Renal cortex interstitium (tissue), 11 donors: ENCODE measurements at regions not wholly inside any gene's neighbourhood (a gene's known extent, or its start where the extent isn't known, plus 50 kb on each side); places are given as distances from the start of the nearest gene placed in this dataset.

Experiments
- DNase-seq, 11 donors: peaks; one replicate each; pipeline ENCODE4 v3.0.0-alpha.2; 2013; ENCODE audit warnings: low read depth in 9 of 11, low spot score in 4 of 11; ENCODE audit errors: extremely low read depth in 1 of 11

- DNase-seq: no peak
Observed at GRCh38 chr15:53320816-53321215, 438.6 kb downstream of the WDR72 start.

- no peak for DNase-seq
Observed at GRCh38 chr15:53312707-53313106, 446.8 kb downstream of the WDR72 start.

DNA sequence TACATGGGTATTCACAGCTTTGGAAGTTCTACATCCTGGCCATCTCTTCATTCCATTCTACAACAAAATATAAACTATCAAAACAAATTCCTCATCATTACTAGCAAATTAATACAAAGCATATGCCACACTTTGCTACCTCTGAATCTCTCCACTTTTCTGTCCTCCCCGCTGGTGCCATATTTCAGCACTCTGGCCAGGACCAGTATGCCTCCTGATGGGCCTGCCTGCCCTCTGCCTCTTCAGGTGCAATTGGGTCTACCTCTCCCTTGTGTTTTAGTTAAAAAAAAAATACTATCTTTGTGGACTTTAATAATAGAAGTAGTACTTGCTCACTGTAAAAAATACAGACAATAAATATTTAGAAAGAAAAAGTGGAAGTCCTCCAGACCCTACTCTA is 448.8 kb downstream of the WDR72 start:
- no peak for DNase-seq

DNA sequence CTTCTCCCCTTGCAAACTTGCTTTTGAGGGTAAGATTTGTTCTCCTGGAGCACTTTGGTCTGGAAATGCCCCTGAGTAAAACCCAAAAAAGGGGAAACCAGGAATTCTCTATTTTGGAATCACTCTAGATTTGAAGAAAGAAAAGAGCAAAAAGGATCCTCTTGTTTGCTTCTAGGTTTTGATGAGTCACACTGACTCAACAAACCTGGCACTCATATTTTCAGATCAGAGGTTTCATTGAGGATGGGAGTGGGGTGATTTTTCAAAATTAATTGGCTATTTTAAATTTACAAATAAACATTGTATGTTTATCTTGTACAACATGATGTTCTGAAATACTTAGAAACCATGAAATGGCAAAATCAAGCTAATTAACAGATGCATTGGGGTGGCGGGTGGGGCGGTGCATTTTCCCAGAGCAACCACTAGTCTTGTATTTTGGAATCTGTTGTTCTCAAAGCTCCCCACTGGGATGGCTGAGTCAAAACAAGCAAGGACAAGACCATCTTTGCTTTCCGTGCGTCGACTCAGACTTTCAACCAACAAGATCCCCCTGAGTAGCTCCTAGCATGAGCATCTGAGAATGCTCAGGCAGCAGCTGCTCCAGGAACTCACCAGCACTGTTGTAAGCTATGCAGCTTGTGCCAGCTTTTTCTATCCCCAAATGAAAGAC is 451.4 kb downstream of the WDR72 start:
- DNase-seq: no peak

GRCh38 chr15:53305554-53305953 is 453.9 kb downstream of the WDR72 start:
- no peak for DNase-seq

DNA sequence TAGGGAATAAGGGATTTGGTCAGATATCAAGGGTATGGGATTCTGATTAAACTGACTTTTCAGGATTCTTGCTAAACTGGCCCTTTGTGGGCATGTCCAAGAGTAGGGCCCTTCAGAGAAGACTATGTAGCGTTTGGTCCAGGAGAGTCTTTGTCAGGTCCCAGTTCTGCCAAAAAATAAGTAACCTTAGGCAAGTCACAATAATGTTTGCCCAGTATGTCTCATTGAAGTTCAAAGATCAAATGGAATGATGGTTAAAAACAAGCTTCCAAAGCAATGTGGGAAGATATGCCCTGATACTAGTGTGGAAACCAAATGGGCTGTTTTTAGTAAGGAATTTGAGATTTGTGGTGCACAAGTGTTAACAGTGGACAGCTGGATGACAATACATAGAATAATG is 454.4 kb downstream of the WDR72 start:
- DNase-seq: no peak

GRCh38 chr15:53297828-53298227 is 461.6 kb downstream of the WDR72 start:
- no peak for DNase-seq

DNA sequence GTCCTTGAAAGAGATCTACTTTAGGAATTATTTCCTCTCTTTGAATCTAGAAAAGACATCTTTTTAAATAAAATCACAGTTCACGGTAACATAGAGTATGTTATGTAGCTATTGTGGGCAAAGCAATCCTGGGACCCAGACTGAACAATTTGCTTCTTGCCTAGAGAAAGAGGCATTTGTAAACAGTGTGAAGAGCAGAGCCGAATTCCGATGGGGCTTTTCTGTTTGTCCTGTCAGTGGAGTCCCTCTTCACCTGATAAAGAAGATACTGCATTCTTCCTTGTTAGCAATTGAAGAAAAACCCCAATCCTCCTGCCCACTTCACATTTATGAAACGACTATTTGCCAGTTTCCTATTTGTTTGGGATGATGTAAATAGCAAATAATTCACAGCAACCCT is 462.9 kb downstream of the WDR72 start:
- no peak for DNase-seq

- no peak for DNase-seq
Observed at GRCh38 chr15:53295574-53295973, 463.9 kb downstream of the WDR72 start.

DNA sequence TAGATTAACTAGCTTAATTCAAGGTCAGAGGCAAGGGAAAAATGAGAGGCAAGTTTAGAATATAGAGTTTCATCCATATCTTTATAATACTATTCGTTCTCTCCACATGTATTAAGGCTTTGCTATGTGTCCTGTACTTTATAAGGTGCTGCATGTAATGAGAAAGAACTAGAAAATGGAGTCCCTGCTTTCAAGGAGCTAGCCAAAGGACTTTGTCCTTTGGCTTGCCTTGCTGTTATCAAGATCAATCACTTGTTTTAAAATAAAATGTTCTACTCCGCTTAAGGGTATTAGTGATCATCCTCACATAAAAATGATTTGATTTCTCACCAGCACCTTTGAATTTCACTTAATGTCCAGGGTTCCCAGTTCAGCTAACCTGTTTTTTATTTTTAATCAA is 470.9 kb downstream of the WDR72 start:
- DNase-seq: no peak

GRCh38 chr15:53274630-53275029 is 484.5 kb upstream of the ONECUT1 start:
- DNase-seq: no peak

DNA sequence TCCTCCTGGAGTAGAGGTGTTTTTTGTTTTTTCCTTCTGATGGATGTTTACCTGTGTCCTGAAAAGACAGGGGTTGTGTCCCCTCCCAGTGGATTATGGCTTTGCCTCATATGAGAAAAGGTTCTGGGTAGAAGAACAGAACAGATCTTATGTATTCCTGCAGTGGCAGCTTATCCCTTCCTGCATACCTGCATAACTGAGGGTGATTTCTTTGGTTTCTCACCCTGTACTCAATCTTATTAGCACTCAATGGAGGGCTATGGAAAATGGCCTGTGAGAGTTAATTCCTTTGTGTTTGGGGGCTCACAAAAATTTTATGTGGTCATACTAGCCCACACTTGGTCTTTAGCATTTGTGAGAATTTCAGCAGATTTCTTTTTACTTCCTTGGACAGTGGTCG is 482.0 kb upstream of the ONECUT1 start:
- no peak for DNase-seq

- DNase-seq: no peak
Observed at GRCh38 chr15:53266176-53266575, 476.0 kb upstream of the ONECUT1 start.

- DNase-seq: no peak
Observed at GRCh38 chr15:53260647-53261046, 470.5 kb upstream of the ONECUT1 start.

GRCh38 chr15:53256457-53256856 is 466.3 kb upstream of the ONECUT1 start:
- no peak for DNase-seq

DNA sequence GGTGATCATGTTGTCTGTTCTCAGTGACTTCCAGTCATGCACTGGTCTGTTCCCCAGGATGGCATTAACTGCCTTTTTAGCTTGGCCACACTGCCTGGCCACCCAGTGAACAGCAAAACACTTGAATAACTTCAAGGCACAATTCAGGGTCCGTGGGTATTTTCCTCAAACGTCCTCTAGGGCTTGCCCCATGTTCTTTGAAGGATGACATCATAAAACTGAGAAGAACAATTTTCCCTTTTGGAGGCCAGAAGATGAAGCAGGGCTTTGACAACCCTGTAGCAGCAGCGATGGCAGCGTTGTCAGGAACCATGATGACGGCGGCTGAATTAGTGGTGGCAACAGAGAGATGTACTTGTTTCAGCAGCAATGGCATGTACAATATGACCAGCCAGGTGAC is 465.9 kb upstream of the ONECUT1 start:
- no peak for DNase-seq

DNA sequence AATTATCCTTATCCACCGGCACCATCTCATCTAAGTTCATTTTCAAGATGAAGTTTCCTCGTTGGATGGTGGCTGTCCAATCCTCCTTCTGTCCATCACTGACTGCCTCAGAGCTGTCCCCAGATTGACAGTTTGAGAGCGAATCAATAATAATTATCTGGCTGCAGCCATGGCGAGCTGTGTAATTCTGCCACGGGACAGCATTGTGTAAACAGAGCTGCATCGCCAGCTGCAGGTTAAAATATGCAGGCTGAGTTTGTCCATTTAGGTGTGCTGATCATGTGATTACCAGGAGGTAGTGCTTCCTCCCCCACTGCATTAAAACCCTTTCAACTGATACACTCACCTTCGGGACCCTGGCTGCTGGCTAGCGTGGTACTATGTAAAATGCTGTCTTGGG is 461.9 kb upstream of the ONECUT1 start:
- DNase-seq: no peak

DNA sequence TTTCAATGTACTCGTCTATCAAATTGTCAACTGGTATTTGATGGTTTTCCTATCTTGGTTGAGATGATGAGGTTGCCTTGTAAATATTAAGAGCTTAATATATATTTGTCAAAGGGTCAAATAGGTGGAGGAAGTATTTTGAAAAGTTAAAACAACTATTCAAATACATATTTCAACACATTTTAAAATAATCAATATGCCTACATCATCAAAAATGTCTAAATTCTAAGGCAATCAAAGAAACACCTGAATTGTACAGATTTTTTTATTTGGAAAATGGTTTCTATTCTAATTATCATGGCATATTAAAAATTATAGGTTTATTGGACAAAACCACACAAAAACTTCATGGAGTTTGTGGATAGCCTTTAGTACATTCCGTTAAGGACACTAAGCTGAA is 461.4 kb upstream of the ONECUT1 start:
- no peak for DNase-seq

GRCh38 chr15:53247041-53247708 is 457.0 kb upstream of the ONECUT1 start:
- DNase-seq: no peak

GRCh38 chr15:53246404-53246803 is 456.3 kb upstream of the ONECUT1 start:
- DNase-seq: no peak

DNA sequence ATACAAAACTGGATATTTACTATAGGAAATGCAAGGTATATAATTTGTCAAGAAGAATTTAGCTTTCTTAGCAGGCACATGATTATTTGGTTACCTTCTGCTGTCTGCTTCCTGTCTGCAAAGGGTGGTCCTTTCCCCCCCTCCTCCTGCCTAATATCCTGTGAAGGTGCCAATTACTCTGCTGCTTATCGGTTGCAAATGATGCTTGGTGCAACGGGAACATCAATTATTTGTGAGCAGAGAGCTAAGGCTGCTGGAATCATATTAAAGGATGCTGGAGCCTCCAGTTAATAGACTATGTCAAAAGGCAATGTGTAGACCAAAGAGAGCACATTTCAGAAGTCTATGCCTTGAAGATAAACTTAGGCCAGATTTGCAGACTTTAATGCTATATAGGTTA is 443.7 kb upstream of the ONECUT1 start:
- DNase-seq: no peak
